GM23338 (cell line): ENCODE measurements at regions not wholly inside any gene's neighbourhood (a gene's known extent, or its start where the extent isn't known, plus 50 kb on each side); places are given as distances from the start of the nearest gene placed in this dataset.

Experiments used
- ATAC-seq: fragments of 200-7000 bp; cut with Tn5 transposase; 3 replicates; pipeline ENCODE4 v1.9.1; 2020
- DNase-seq: peaks from one replicate; pipeline ENCODE4 v3.0.0-alpha.2; 2015; ENCODE audit warnings: low spot score
- H2AFZ ChIP-seq: fragments of 200-600 bp; sonication (generic); 2 replicates; pipeline ENCODE4 v1.8.0; 2016; ENCODE audit warnings: antibody characterized with exemption, mild to moderate bottlenecking, moderate library complexity
- H3F3A ChIP-seq: fragments of 200-600 bp; sonication (generic); replicated peaks from 2 replicates; pipeline ENCODE4 v1.8.0; 2017; ENCODE audit warnings: antibody characterized with exemption, mixed run types, low read depth
- H3K27ac ChIP-seq: fragments of 200-600 bp; sonication (generic); 2 replicates; pipeline ENCODE4 v1.6.1; 2016; ENCODE audit warnings: low read depth
- H3K27me3 ChIP-seq: fragments of 200-600 bp; sonication (generic); 2 replicates; pipeline ENCODE4 v1.8.0; 2016; ENCODE audit warnings: mild to moderate bottlenecking, mixed run types, moderate library complexity; ENCODE audit not compliant: insufficient read depth
- H3K36me3 ChIP-seq: fragments of 200-600 bp; sonication (generic); 2 replicates; pipeline ENCODE4 v1.8.0; 2016; ENCODE audit warnings: mild to moderate bottlenecking; ENCODE audit not compliant: insufficient read depth
- H3K4me1 ChIP-seq: fragments of 200-600 bp; sonication (generic); 2 replicates; pipeline ENCODE4 v1.8.0; 2016; ENCODE audit warnings: mild to moderate bottlenecking, moderate library complexity; ENCODE audit not compliant: insufficient read depth
- H3K4me2 ChIP-seq: fragments of 200-600 bp; sonication (generic); 2 replicates; pipeline ENCODE4 v1.7.1; 2017; ENCODE audit warnings: mixed run types
- H3K4me3 ChIP-seq: fragments of 200-600 bp; sonication (generic); 2 replicates; pipeline ENCODE4 v1.6.1; 2016; ENCODE audit warnings: mixed run types
- H3K79me2 ChIP-seq: fragments of 200-600 bp; sonication (generic); replicated peaks from 2 replicates; pipeline ENCODE4 v1.8.0; 2017; ENCODE audit warnings: mild to moderate bottlenecking; ENCODE audit not compliant: insufficient read depth
- H3K9me2 ChIP-seq: fragments of 200-600 bp; sonication (generic); 2 replicates; pipeline ENCODE4 v1.8.0; 2017; ENCODE audit not compliant: insufficient read depth
- H4K20me1 ChIP-seq: fragments of 200-600 bp; sonication (generic); replicated peaks from 2 replicates; pipeline ENCODE4 v1.8.0; 2017; ENCODE audit warnings: mild to moderate bottlenecking; ENCODE audit not compliant: insufficient read depth
- H3K27ac Mint-ChIP-seq: 2 replicates; pipeline ENCODE4 v1.8.0; 2020; ENCODE audit warnings: inconsistent platforms, mild to moderate bottlenecking, moderate library complexity, mixed read lengths
- H3K27me3 Mint-ChIP-seq: 3 replicates; pipeline ENCODE4 v1.8.0; 2022; ENCODE audit warnings: low read depth, mild to moderate bottlenecking, moderate library complexity, mixed read lengths, inconsistent platforms; ENCODE audit not compliant: insufficient read depth, poor library complexity
- H3K36me3 Mint-ChIP-seq: 3 replicates; pipeline ENCODE4 v1.8.0; 2021; ENCODE audit warnings: low read depth, mild to moderate bottlenecking, inconsistent platforms, moderate library complexity, mixed read lengths
- H3K4me1 Mint-ChIP-seq: 3 replicates; pipeline ENCODE4 v1.8.0; 2020; ENCODE audit warnings: mild to moderate bottlenecking, inconsistent platforms, mixed read lengths
- H3K4me3 Mint-ChIP-seq: 3 replicates; pipeline ENCODE4 v1.8.0; 2021; ENCODE audit warnings: moderate library complexity, mild to moderate bottlenecking, inconsistent platforms, mixed read lengths
- H3K9me3 Mint-ChIP-seq: 3 replicates; pipeline ENCODE4 v1.8.0; 2020; ENCODE audit warnings: moderate library complexity, mild to moderate bottlenecking, inconsistent platforms, mixed read lengths
- CREB1 ChIP-seq: fragments of 250-450 bp; sonication (Bioruptor Pico); IDR thresholded peaks from 2 replicates; pipeline ENCODE4 v1.5.0; 2020; ENCODE audit warnings: low read depth, mild to moderate bottlenecking, moderate library complexity
- EZH2 ChIP-seq: fragments of 200-600 bp; sonication (generic); IDR thresholded peaks from one replicate; pipeline ENCODE4 v1.8.0; 2017; ENCODE audit warnings: antibody characterized with exemption, mild to moderate bottlenecking, low read depth; ENCODE audit not compliant: unreplicated experiment
- EZH2phosphoT487 ChIP-seq: fragments of 200-600 bp; sonication (generic); IDR thresholded peaks from one replicate; pipeline ENCODE4 v1.8.1; 2018; ENCODE audit warnings: antibody characterized with exemption; ENCODE audit not compliant: unreplicated experiment
- JUNB ChIP-seq: IDR thresholded peaks from one replicate; pipeline ENCODE4 v1.6.1; 2016; ENCODE audit warnings: antibody characterized with exemption; ENCODE audit not compliant: unreplicated experiment
- NANOG ChIP-seq: IDR thresholded peaks from 2 replicates; pipeline ENCODE4 v1.6.1; 2016; ENCODE audit warnings: antibody characterized with exemption, borderline replicate concordance
- POLR2AphosphoS5 ChIP-seq: IDR thresholded peaks from 2 replicates; pipeline ENCODE4 v1.6.1; 2016; ENCODE audit warnings: antibody characterized with exemption, low read depth
- STAT1 ChIP-seq: IDR thresholded peaks from one replicate; pipeline ENCODE4 v1.6.1; 2016; ENCODE audit warnings: antibody characterized with exemption; ENCODE audit not compliant: unreplicated experiment
- ZNF114 ChIP-seq: fragments of 250-450 bp; sonication (Bioruptor Pico); IDR thresholded peaks from 2 replicates; pipeline ENCODE4 v1.5.0; 2020; ENCODE audit warnings: mild to moderate bottlenecking, moderate library complexity
- ZNF331 ChIP-seq: fragments of 250-450 bp; sonication (Bioruptor Pico); IDR thresholded peaks from 2 replicates; pipeline ENCODE4 v1.5.0; 2020; ENCODE audit warnings: low read depth, mild to moderate bottlenecking, moderate library complexity
- TF ChIP-seq, protein P1 (sequence below): IDR thresholded peaks from one replicate; pipeline ENCODE4 v1.6.1; 2018; ENCODE audit warnings: antibody characterized with exemption; ENCODE audit not compliant: unreplicated experiment
- TF ChIP-seq, protein P2 (sequence below), 2 experiments: fragments of 200-600 bp in 1 of 2; sonication (generic) in 1 of 2; conservative IDR thresholded peaks; 2 replicates each; pipeline versions ENCODE4 v1.5.1 to v1.6.1; 2016 to 2017; ENCODE audit warnings: antibody characterized with exemption in 2 of 2, low read depth in 2 of 2, mild to moderate bottlenecking in 2 of 2, moderate library complexity in 1 of 2
- TF ChIP-seq, protein P3 (sequence below): IDR thresholded peaks from 2 replicates; pipeline ENCODE4 v1.6.1; 2016; ENCODE audit warnings: antibody characterized with exemption
- TF ChIP-seq, protein P4 (sequence below): fragments of 250-450 bp; sonication (Bioruptor Pico); IDR thresholded peaks from 2 replicates; pipeline ENCODE4 v1.5.0; 2020; ENCODE audit warnings: mild to moderate bottlenecking, moderate library complexity

DNA sequence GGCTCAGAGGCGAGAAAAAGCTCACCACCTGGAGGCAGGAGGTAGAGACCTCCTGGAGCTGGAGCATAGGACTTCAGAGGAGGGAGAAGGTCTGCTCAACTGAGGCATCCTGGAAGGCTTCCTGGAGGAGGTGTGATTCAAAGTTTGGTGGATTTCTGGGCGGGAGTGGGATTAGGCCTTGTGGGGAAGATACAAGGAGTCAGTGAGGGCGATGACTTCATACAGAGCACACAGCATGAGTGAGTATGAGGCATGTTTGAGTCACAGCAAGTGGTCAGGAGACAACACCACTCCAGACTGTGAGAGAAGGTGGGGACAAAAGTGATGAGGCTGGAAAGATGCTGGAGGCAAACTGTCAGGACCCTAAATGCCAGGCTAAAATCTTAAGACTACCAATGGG lies 77.6 kb downstream of the MATN1 start:
- H2AFZ ChIP-seq = no peak overlapping the region
- no peaks in the 10 kb centered on the region for H4K20me1 ChIP-seq
- H3K9me3 Mint-ChIP-seq = peaks cover 4% of the 10 kb centered on the region; the same call in 1 of the 3 replicates
- H3K9me2 ChIP-seq = no peaks in the 10 kb centered on the region
- ATAC-seq (no peak), DNase-seq (no peak)
- H3K4me3 Mint-ChIP-seq = no peak overlapping the region
- H3K4me1 ChIP-seq = no peaks in the 10 kb centered on the region
- no peak overlapping the region for H3K27ac Mint-ChIP-seq
- H3F3A ChIP-seq = no peaks in the 10 kb centered on the region
- H3K4me3 ChIP-seq = no peak overlapping the region
- H3K27me3 ChIP-seq = no peaks in the 10 kb centered on the region
- no peak overlapping the region for H3K27ac ChIP-seq
- H3K27me3 Mint-ChIP-seq = peaks cover 7% of the 10 kb centered on the region
- no peaks in the 10 kb centered on the region for H3K79me2 ChIP-seq
- TF ChIP-seq NANOG (no peak), JUNB (no peak), ZNF114 (CRISPR knock-in tag) (no peak), ZNF331 (no peak), STAT1 (no peak), EZH2phosphoT487 (no peak), EZH2 (no peak), CREB1 (CRISPR knock-in tag) (no peak), POLR2AphosphoS5 (no peak)
- TF ChIP-seq, protein P1, sequence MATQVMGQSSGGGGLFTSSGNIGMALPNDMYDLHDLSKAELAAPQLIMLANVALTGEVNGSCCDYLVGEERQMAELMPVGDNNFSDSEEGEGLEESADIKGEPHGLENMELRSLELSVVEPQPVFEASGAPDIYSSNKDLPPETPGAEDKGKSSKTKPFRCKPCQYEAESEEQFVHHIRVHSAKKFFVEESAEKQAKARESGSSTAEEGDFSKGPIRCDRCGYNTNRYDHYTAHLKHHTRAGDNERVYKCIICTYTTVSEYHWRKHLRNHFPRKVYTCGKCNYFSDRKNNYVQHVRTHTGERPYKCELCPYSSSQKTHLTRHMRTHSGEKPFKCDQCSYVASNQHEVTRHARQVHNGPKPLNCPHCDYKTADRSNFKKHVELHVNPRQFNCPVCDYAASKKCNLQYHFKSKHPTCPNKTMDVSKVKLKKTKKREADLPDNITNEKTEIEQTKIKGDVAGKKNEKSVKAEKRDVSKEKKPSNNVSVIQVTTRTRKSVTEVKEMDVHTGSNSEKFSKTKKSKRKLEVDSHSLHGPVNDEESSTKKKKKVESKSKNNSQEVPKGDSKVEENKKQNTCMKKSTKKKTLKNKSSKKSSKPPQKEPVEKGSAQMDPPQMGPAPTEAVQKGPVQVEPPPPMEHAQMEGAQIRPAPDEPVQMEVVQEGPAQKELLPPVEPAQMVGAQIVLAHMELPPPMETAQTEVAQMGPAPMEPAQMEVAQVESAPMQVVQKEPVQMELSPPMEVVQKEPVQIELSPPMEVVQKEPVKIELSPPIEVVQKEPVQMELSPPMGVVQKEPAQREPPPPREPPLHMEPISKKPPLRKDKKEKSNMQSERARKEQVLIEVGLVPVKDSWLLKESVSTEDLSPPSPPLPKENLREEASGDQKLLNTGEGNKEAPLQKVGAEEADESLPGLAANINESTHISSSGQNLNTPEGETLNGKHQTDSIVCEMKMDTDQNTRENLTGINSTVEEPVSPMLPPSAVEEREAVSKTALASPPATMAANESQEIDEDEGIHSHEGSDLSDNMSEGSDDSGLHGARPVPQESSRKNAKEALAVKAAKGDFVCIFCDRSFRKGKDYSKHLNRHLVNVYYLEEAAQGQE = no peak
- TF ChIP-seq, protein P2, sequence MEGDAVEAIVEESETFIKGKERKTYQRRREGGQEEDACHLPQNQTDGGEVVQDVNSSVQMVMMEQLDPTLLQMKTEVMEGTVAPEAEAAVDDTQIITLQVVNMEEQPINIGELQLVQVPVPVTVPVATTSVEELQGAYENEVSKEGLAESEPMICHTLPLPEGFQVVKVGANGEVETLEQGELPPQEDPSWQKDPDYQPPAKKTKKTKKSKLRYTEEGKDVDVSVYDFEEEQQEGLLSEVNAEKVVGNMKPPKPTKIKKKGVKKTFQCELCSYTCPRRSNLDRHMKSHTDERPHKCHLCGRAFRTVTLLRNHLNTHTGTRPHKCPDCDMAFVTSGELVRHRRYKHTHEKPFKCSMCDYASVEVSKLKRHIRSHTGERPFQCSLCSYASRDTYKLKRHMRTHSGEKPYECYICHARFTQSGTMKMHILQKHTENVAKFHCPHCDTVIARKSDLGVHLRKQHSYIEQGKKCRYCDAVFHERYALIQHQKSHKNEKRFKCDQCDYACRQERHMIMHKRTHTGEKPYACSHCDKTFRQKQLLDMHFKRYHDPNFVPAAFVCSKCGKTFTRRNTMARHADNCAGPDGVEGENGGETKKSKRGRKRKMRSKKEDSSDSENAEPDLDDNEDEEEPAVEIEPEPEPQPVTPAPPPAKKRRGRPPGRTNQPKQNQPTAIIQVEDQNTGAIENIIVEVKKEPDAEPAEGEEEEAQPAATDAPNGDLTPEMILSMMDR (conservative IDR thresholded peaks at IDR 0.05; ENCODE audit: low read depth in 2 of 2) = no peak
- TF ChIP-seq, protein P3, sequence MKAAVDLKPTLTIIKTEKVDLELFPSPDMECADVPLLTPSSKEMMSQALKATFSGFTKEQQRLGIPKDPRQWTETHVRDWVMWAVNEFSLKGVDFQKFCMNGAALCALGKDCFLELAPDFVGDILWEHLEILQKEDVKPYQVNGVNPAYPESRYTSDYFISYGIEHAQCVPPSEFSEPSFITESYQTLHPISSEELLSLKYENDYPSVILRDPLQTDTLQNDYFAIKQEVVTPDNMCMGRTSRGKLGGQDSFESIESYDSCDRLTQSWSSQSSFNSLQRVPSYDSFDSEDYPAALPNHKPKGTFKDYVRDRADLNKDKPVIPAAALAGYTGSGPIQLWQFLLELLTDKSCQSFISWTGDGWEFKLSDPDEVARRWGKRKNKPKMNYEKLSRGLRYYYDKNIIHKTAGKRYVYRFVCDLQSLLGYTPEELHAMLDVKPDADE = no peak
- TF ChIP-seq, protein P4, sequence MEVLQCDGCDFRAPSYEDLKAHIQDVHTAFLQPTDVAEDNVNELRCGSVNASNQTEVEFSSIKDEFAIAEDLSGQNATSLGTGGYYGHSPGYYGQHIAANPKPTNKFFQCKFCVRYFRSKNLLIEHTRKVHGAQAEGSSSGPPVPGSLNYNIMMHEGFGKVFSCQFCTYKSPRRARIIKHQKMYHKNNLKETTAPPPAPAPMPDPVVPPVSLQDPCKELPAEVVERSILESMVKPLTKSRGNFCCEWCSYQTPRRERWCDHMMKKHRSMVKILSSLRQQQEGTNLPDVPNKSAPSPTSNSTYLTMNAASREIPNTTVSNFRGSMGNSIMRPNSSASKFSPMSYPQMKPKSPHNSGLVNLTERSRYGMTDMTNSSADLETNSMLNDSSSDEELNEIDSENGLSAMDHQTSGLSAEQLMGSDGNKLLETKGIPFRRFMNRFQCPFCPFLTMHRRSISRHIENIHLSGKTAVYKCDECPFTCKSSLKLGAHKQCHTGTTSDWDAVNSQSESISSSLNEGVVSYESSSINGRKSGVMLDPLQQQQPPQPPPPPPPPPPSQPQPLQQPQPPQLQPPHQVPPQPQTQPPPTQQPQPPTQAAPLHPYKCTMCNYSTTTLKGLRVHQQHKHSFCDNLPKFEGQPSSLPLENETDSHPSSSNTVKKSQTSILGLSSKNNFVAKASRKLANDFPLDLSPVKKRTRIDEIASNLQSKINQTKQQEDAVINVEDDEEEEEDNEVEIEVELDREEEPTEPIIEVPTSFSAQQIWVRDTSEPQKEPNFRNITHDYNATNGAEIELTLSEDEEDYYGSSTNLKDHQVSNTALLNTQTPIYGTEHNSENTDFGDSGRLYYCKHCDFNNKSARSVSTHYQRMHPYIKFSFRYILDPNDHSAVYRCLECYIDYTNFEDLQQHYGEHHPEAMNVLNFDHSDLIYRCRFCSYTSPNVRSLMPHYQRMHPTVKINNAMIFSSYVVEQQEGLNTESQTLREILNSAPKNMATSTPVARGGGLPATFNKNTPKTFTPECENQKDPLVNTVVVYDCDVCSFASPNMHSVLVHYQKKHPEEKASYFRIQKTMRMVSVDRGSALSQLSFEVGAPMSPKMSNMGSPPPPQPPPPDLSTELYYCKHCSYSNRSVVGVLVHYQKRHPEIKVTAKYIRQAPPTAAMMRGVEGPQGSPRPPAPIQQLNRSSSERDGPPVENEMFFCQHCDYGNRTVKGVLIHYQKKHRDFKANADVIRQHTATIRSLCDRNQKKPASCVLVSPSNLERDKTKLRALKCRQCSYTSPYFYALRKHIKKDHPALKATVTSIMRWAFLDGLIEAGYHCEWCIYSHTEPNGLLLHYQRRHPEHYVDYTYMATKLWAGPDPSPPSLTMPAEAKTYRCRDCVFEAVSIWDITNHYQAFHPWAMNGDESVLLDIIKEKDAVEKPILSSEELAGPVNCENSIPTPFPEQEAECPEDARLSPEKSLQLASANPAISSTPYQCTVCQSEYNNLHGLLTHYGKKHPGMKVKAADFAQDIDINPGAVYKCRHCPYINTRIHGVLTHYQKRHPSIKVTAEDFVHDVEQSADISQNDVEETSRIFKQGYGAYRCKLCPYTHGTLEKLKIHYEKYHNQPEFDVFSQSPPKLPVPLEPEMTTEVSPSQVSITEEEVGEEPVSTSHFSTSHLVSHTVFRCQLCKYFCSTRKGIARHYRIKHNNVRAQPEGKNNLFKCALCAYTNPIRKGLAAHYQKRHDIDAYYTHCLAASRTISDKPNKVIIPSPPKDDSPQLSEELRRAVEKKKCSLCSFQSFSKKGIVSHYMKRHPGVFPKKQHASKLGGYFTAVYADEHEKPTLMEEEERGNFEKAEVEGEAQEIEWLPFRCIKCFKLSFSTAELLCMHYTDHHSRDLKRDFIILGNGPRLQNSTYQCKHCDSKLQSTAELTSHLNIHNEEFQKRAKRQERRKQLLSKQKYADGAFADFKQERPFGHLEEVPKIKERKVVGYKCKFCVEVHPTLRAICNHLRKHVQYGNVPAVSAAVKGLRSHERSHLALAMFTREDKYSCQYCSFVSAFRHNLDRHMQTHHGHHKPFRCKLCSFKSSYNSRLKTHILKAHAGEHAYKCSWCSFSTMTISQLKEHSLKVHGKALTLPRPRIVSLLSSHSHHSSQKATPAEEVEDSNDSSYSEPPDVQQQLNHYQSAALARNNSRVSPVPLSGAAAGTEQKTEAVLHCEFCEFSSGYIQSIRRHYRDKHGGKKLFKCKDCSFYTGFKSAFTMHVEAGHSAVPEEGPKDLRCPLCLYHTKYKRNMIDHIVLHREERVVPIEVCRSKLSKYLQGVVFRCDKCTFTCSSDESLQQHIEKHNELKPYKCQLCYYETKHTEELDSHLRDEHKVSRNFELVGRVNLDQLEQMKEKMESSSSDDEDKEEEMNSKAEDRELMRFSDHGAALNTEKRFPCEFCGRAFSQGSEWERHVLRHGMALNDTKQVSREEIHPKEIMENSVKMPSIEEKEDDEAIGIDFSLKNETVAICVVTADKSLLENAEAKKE = no peak
- no peaks in the 10 kb centered on the region; the same call in 1 of the 3 replicates for H3K4me1 Mint-ChIP-seq
- H3K36me3 ChIP-seq = no peaks in the 10 kb centered on the region
- H3K36me3 Mint-ChIP-seq = no peaks in the 10 kb centered on the region
- H3K4me2 ChIP-seq = no peak overlapping the region
